K562 (cell line): ENCODE measurements at regions not wholly inside any gene's neighbourhood (a gene's known extent, or its start where the extent isn't known, plus 50 kb on each side); places are given as distances from the start of the nearest gene placed in this dataset.
A peak's percentile ranks its signal among the peaks of the same experiment; 100 is the strongest.

Source experiments
- ATAC-seq: fragments of 200-7000 bp; cut with Tn5 transposase; 3 replicates; pipeline ENCODE4 v1.9.1; 2020; ENCODE audit warnings: moderate library complexity
- BruUV-seq: library from RNA; stranded (reverse); fragments of 400-500 nt; replicated peaks from 2 replicates; lab custom pipeline; 2021; lab: Mats Ljungman, UMichigan
- CTCF ChIA-PET: fragments of 300-600 bp; formaldehyde crosslinking; extraction: SDS; loops from one replicate; lab custom pipeline; 2021; ENCODE audit warnings: low intra/inter-chr PET ratio; lab: Yijun Ruan, JAX
- POLR2A ChIA-PET: fragments of 300-600, 350-650 bp; sonication (Branson Sonifier 250); formaldehyde crosslinking; extraction: SDS; loops from one replicate; lab custom pipeline; 2021; ENCODE audit warnings: antibody characterized with exemption, inconsistent platforms; lab: Yijun Ruan, JAX
- DNase-seq, 4 experiments: peaks; one replicate each; pipeline versions ENCODE4 v3.0.0 to v3.0.0-alpha.2; 2011 to 2018; ENCODE audit warnings: low spot score in 3 of 4, mixed read lengths in 3 of 4; ENCODE audit errors: extremely low read depth in 1 of 4
- FAIRE-seq: peaks from 2 replicates; lab custom pipeline; 2011; peaks lifted over from hg19 to GRCh38; lab: Jason Lieb, UNC
- H2AFZ ChIP-seq: 2 replicates; pipeline ENCODE4 v1.6.0; 2011; ENCODE audit warnings: low read depth, low read length, control low read depth, inconsistent platforms
- H3K27ac ChIP-seq: fragments of 200-600 bp; 3 replicates; pipeline ENCODE4 v1.8.0; 2011; ENCODE audit warnings: low read depth, mild to moderate bottlenecking, control low read depth, inconsistent platforms, low read length, moderate library complexity, mixed read lengths; ENCODE audit errors: extremely low read depth
- H3K27me3 ChIP-seq, 2 experiments: fragments of 300-600 bp in 1 of 2; 2 replicates in 1 of 2; 3 replicates in 1 of 2; pipeline versions ENCODE4 v1.6.0 to v1.8.0; 2011; ENCODE audit warnings: inconsistent platforms in 2 of 2, low read length in 2 of 2, mild to moderate bottlenecking in 1 of 2, mixed read lengths in 1 of 2, moderate library complexity in 1 of 2; ENCODE audit not compliant: control insufficient read depth in 2 of 2, insufficient read depth in 2 of 2
- H3K36me3 ChIP-seq: fragments of 300-600 bp; 3 replicates; pipeline ENCODE4 v1.8.0; 2011; ENCODE audit warnings: mild to moderate bottlenecking, low read length, inconsistent platforms; ENCODE audit not compliant: control insufficient read depth, insufficient read depth
- H3K4me1 ChIP-seq, 2 experiments: fragments of 200-600 bp in 1 of 2; replicated peaks in 1 of 2; 2 replicates in 1 of 2; 3 replicates in 1 of 2; pipeline versions ENCODE4 v1.5.1 to v1.8.0; 2011; ENCODE audit warnings: inconsistent platforms in 2 of 2, low read length in 2 of 2, mild to moderate bottlenecking in 1 of 2, mixed read lengths in 1 of 2, moderate library complexity in 1 of 2; ENCODE audit not compliant: control insufficient read depth in 2 of 2, insufficient read depth in 2 of 2
- H3K4me2 ChIP-seq: 2 replicates; pipeline ENCODE4 v1.6.1; 2011; ENCODE audit warnings: low read length, control low read depth, inconsistent platforms, mixed read lengths; ENCODE audit not compliant: insufficient read depth
- H3K4me3 ChIP-seq: fragments of 200-600 bp; sonication (generic), shearing (Covaris generic); 2 replicates; pipeline ENCODE4 v1.5.1; 2016; ENCODE audit warnings: control low read depth, inconsistent platforms
- H3K79me2 ChIP-seq: fragments of 200-600 bp; 3 replicates; pipeline ENCODE4 v1.8.0; 2011; ENCODE audit warnings: low read length, inconsistent platforms; ENCODE audit not compliant: control insufficient read depth, insufficient read depth
- H3K9ac ChIP-seq, 2 experiments: 2 replicates each; pipeline versions ENCODE4 v1.6.0 to v1.6.1; 2011; ENCODE audit warnings: low read depth in 2 of 2, low read length in 2 of 2, control low read depth in 1 of 2, inconsistent platforms in 1 of 2, mild to moderate bottlenecking in 1 of 2, mixed read lengths in 1 of 2; ENCODE audit not compliant: insufficient read depth in 1 of 2
- H3K9me1 ChIP-seq: one replicate; pipeline ENCODE4 v1.6.0; 2011; ENCODE audit warnings: inconsistent platforms, mild to moderate bottlenecking, low read length, moderate library complexity; ENCODE audit not compliant: control insufficient read depth, insufficient read depth
- H3K9me3 ChIP-seq: replicated peaks from 2 replicates; pipeline ENCODE4 v1.5.1; 2011; ENCODE audit warnings: low read depth, low read length, inconsistent platforms; ENCODE audit not compliant: control insufficient read depth, insufficient read depth
- H4K20me1 ChIP-seq: replicated peaks from 2 replicates; pipeline ENCODE4 v1.6.1; 2011; ENCODE audit warnings: low read length, inconsistent platforms, mixed read lengths; ENCODE audit not compliant: control insufficient read depth, insufficient read depth
- EP400 ChIP-seq: fragments of 450-650 bp; IDR thresholded peaks from 2 replicates; pipeline ENCODE4 v1.6.1; 2017; ENCODE audit warnings: antibody characterized with exemption, mild to moderate bottlenecking, moderate library complexity
- NFIX ChIP-seq: fragments of 250-450 bp; sonication (Bioruptor Pico); IDR thresholded peaks from 2 replicates; pipeline ENCODE4 v1.4.0; 2020; ENCODE audit warnings: low read depth, mild to moderate bottlenecking, moderate library complexity
- POLR3G ChIP-seq: IDR thresholded peaks from 2 replicates; pipeline ENCODE4 v1.6.1; 2011; ENCODE audit not compliant: insufficient read length, insufficient replicate concordance; ENCODE audit errors: extremely low read depth
- ZNF12 ChIP-seq: sonication (generic); formaldehyde crosslinking; IDR thresholded peaks from 2 replicates; pipeline ENCODE4 v1.4.0; 2020; ENCODE audit warnings: mild to moderate bottlenecking, missing genetic modification reagents
- ZNF644 ChIP-seq: fragments of 200-800 bp; sonication (Bioruptor generic); IDR thresholded peaks from 2 replicates; pipeline ENCODE4 v1.6.1; 2016; ENCODE audit warnings: low read depth, missing genetic modification characterization, missing compliant biosample characterization
- WGBS: fragments of 100-300 bp; shearing (Covaris generic); methylation state at CpG from one replicate; pipeline ENCODE4 v1.1.6; 2016; ENCODE audit warnings: low coverage, mixed read lengths; ENCODE audit not compliant: insufficient coverage; ENCODE audit errors: missing lambda C conversion rate; 5-methylcytosine and 5-hydroxymethylcytosine counted together
- in situ Hi-C: fragments of 300-500 bp; cut with MboI; formaldehyde crosslinking; loops from 4 replicates; pipeline ENCODE4 v1.15.0; 2018; ENCODE audit warnings: inconsistent platforms, mixed read lengths
- intact Hi-C: fragments of 100-400 bp; cut with micrococcal nuclease; formaldehyde crosslinking; loops from 2 replicates; pipeline ENCODE4 v1.14.2; 2022
- TF ChIP-seq, protein P1 (sequence below), 2 experiments: fragments of 150-350 bp in 1 of 2; IDR thresholded peaks; 2 replicates each; pipeline ENCODE4 v1.6.1; 2012 to 2016; ENCODE audit warnings: low read depth in 2 of 2, low read length in 2 of 2, mild to moderate bottlenecking in 1 of 2, moderate library complexity in 1 of 2
- TF ChIP-seq, protein P2 (sequence below): fragments of 450-650 bp; formaldehyde crosslinking; IDR thresholded peaks from 2 replicates; pipeline ENCODE4 v1.4.0; 2020; ENCODE audit warnings: mild to moderate bottlenecking, moderate library complexity
- TF ChIP-seq, protein P3 (sequence below): fragments of 200-800 bp; sonication (Bioruptor generic); IDR thresholded peaks from 2 replicates; pipeline ENCODE4 v1.6.1; 2017; ENCODE audit warnings: missing genetic modification characterization, missing compliant biosample characterization

DNA sequence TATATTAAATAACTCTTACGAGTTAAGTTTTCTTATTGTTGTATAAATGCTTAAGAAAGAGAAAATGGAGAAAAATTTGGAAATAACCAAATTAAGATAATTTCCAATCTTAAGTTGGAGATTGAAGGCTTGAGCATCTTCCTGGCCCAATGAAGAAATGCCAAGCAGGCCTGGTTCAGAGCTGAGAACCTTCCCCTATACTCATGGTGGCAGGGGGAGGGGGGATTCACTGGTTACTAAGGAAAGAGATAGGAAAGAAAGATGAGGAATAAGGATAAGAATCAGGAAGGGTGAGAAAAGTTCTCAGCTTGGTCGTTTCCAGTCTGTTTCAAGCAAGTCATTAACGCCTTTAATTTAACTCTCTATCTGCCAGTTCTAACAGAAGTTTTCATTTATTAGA is 166.2 kb downstream of the AVL9 start:
- H3K4me3 ChIP-seq = no peak overlapping the region
- no peaks in the 10 kb centered on the region for H4K20me1 ChIP-seq
- CTCF ChIA-PET = no interaction called here
- DNase-seq (peak in 1 of 4 experiments; percentile 24), FAIRE-seq (no peak)
- intact Hi-C loops = loop anchor here (10.0 kb wide), 1 partner anchor 167 kb away; the partner anchor contains the start of genes AVL9 and LSM5
- in situ Hi-C loops = no loop called here
- peak overlapping the region; percentile 49 for H3K4me2 ChIP-seq
- peak overlapping the region; percentile 83 for H2AFZ ChIP-seq
- 24% methylated on average over 3 of the region's 3 CpGs for WGBS
- no TSS peak for BruUV-seq
- TF ChIP-seq EP400 = no peak
- no peak for TF ChIP-seq ZNF12
- TF ChIP-seq, protein P1, sequence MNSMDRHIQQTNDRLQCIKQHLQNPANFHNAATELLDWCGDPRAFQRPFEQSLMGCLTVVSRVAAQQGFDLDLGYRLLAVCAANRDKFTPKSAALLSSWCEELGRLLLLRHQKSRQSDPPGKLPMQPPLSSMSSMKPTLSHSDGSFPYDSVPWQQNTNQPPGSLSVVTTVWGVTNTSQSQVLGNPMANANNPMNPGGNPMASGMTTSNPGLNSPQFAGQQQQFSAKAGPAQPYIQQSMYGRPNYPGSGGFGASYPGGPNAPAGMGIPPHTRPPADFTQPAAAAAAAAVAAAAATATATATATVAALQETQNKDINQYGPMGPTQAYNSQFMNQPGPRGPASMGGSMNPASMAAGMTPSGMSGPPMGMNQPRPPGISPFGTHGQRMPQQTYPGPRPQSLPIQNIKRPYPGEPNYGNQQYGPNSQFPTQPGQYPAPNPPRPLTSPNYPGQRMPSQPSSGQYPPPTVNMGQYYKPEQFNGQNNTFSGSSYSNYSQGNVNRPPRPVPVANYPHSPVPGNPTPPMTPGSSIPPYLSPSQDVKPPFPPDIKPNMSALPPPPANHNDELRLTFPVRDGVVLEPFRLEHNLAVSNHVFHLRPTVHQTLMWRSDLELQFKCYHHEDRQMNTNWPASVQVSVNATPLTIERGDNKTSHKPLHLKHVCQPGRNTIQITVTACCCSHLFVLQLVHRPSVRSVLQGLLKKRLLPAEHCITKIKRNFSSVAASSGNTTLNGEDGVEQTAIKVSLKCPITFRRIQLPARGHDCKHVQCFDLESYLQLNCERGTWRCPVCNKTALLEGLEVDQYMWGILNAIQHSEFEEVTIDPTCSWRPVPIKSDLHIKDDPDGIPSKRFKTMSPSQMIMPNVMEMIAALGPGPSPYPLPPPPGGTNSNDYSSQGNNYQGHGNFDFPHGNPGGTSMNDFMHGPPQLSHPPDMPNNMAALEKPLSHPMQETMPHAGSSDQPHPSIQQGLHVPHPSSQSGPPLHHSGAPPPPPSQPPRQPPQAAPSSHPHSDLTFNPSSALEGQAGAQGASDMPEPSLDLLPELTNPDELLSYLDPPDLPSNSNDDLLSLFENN (IDR thresholded peaks at IDR 0.05; ENCODE audit: low read depth in 2 of 2, low read length in 2 of 2) = no peak
- TF ChIP-seq ZNF644 (tag) = 0 out of 2 replicates have a peak, but pooled peaks have one; percentile 10
- TF ChIP-seq POLR3G = no peak
- TF ChIP-seq, protein P2, sequence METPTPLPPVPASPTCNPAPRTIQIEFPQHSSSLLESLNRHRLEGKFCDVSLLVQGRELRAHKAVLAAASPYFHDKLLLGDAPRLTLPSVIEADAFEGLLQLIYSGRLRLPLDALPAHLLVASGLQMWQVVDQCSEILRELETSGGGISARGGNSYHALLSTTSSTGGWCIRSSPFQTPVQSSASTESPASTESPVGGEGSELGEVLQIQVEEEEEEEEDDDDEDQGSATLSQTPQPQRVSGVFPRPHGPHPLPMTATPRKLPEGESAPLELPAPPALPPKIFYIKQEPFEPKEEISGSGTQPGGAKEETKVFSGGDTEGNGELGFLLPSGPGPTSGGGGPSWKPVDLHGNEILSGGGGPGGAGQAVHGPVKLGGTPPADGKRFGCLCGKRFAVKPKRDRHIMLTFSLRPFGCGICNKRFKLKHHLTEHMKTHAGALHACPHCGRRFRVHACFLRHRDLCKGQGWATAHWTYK = no peak
- TF ChIP-seq, protein P3, sequence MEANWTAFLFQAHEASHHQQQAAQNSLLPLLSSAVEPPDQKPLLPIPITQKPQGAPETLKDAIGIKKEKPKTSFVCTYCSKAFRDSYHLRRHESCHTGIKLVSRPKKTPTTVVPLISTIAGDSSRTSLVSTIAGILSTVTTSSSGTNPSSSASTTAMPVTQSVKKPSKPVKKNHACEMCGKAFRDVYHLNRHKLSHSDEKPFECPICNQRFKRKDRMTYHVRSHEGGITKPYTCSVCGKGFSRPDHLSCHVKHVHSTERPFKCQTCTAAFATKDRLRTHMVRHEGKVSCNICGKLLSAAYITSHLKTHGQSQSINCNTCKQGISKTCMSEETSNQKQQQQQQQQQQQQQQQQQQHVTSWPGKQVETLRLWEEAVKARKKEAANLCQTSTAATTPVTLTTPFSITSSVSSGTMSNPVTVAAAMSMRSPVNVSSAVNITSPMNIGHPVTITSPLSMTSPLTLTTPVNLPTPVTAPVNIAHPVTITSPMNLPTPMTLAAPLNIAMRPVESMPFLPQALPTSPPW = peak; percentile 44
- TF ChIP-seq NFIX (CRISPR knock-in tag) = no peak
- TF ChIP-seq, all 486 proteins: peak for 2
- no peaks in the 10 kb centered on the region for H3K27me3 ChIP-seq
- H3K4me1 ChIP-seq = peaks cover 4 to 47% of the 10 kb centered on the region in 2 experiments
- peak overlapping the region; percentile 78 for H3K27ac ChIP-seq
- peaks cover 2% of the 10 kb centered on the region; the same call in 1 of the 3 replicates for H3K79me2 ChIP-seq
- peak overlapping the region in 1 of 2 experiments; percentile 42; a peak in 3 of 4 replicates for H3K9ac ChIP-seq
- no peak for ATAC-seq
- POLR2A ChIA-PET = interaction anchor here (0.6 to 0.7 kb wide), 2 partner anchors 69 to 1199 kb away, joined by 3 to 4 read pairs; no protein-coding TSS in a partner anchor
- H3K36me3 ChIP-seq = no peaks in the 10 kb centered on the region; the same call in 2 of the 3 replicates
- H3K9me3 ChIP-seq = no peaks in the 10 kb centered on the region
- H3K9me1 ChIP-seq = no peaks in the 10 kb centered on the region
